ENCODE measurements at regions not wholly inside any gene's neighbourhood (a gene's known extent, or its start where the extent isn't known, plus 50 kb on each side); places are given as distances from the start of the nearest gene placed in this dataset.

DNA sequence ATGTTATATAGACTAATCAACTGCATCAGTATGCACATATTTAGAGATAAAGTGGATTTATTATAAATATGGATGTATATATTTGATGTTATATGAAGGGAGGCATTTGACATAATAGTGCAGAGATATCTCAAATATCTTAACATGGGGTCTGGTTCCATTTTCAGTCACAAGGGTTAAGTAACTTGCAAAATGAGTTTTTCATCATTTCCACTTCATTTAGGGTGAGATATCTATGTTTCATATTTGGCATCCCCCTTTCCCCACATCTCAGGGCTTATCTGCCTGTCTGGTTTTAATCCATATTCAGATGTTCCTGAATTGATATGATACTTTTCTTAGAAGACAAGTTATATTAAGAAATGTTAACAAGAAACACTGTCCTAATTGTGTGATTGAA lies 2141.2 kb downstream of the PCDH9 start:
- TF ChIP-seq MXI1 (IDR thresholded peaks at IDR 0.05; ENCODE audit: borderline replicate concordance, low read depth, low read length) (no peak), POLR2A (IDR thresholded peaks at IDR 0.05; ENCODE audit: low read depth, low read length) (no peak), RFX5 (IDR thresholded peaks at IDR 0.05; ENCODE audit: low read depth, low read length) (no peak), CEBPB (IDR thresholded peaks at IDR 0.05; ENCODE audit: low read depth, low read length) (no peak), RAD21 (IDR thresholded peaks at IDR 0.05; ENCODE audit: low read length) (no peak), RCOR1 (IDR thresholded peaks at IDR 0.05; ENCODE audit: insufficient replicate concordance, low read length) (no peak), FOS (IDR thresholded peaks at IDR 0.05; ENCODE audit: low read depth, low read length) (no peak), SMC3 (IDR thresholded peaks at IDR 0.05; ENCODE audit: low read depth, low read length) (no peak), CHD1 (IDR thresholded peaks at IDR 0.05; ENCODE audit: low read depth, low read length) (no peak), NFE2L2 (IDR thresholded peaks at IDR 0.05; ENCODE audit: low read depth, low read length) (no peak), MAZ (IDR thresholded peaks at IDR 0.05; ENCODE audit: borderline replicate concordance, low read depth, low read length) (no peak)
- TF ChIP-seq, protein P1, sequence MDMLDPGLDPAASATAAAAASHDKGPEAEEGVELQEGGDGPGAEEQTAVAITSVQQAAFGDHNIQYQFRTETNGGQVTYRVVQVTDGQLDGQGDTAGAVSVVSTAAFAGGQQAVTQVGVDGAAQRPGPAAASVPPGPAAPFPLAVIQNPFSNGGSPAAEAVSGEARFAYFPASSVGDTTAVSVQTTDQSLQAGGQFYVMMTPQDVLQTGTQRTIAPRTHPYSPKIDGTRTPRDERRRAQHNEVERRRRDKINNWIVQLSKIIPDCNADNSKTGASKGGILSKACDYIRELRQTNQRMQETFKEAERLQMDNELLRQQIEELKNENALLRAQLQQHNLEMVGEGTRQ (IDR thresholded peaks at IDR 0.05; ENCODE audit: low read depth, low read length), result no peak
- TF ChIP-seq, protein P2, sequence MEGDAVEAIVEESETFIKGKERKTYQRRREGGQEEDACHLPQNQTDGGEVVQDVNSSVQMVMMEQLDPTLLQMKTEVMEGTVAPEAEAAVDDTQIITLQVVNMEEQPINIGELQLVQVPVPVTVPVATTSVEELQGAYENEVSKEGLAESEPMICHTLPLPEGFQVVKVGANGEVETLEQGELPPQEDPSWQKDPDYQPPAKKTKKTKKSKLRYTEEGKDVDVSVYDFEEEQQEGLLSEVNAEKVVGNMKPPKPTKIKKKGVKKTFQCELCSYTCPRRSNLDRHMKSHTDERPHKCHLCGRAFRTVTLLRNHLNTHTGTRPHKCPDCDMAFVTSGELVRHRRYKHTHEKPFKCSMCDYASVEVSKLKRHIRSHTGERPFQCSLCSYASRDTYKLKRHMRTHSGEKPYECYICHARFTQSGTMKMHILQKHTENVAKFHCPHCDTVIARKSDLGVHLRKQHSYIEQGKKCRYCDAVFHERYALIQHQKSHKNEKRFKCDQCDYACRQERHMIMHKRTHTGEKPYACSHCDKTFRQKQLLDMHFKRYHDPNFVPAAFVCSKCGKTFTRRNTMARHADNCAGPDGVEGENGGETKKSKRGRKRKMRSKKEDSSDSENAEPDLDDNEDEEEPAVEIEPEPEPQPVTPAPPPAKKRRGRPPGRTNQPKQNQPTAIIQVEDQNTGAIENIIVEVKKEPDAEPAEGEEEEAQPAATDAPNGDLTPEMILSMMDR (conservative IDR thresholded peaks at IDR 0.05; ENCODE audit: low read depth, low read length), result no peak
- TF ChIP-seq, protein P3, sequence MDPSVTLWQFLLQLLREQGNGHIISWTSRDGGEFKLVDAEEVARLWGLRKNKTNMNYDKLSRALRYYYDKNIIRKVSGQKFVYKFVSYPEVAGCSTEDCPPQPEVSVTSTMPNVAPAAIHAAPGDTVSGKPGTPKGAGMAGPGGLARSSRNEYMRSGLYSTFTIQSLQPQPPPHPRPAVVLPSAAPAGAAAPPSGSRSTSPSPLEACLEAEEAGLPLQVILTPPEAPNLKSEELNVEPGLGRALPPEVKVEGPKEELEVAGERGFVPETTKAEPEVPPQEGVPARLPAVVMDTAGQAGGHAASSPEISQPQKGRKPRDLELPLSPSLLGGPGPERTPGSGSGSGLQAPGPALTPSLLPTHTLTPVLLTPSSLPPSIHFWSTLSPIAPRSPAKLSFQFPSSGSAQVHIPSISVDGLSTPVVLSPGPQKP (IDR thresholded peaks at IDR 0.05; ENCODE audit: borderline replicate concordance, low read depth, low read length), result no peak
